Posterior vena cava (tissue), 2 donors: ENCODE measurements at regions not wholly inside any gene's neighbourhood (a gene's known extent, or its start where the extent isn't known, plus 50 kb on each side); places are given as distances from the start of the nearest gene placed in this dataset.
A peak's percentile ranks its signal among the peaks of the same experiment; 100 is the strongest.
"Not testable (repeated sequence)": the region's sequence is repeated elsewhere in the genome, so short reads cannot be mapped to it uniquely, and the experiment has no call there.

Experiments
- DNase-seq: peaks from one replicate; pipeline ENCODE4 v3.0.0-alpha.2; 2020; ENCODE audit warnings: low spot score
- intact Hi-C, 2 donors: fragments of 100-400 bp; cut with DNase I; formaldehyde crosslinking; loops; one replicate each; pipeline versions ENCODE4 v1.14.1 to v1.14.2; 2022 to 2023
- donor health status: DM: yes; HTN: yes; CAD: no.
- donor health status: DM: yes; HTN: yes; CAD: no.

DNA sequence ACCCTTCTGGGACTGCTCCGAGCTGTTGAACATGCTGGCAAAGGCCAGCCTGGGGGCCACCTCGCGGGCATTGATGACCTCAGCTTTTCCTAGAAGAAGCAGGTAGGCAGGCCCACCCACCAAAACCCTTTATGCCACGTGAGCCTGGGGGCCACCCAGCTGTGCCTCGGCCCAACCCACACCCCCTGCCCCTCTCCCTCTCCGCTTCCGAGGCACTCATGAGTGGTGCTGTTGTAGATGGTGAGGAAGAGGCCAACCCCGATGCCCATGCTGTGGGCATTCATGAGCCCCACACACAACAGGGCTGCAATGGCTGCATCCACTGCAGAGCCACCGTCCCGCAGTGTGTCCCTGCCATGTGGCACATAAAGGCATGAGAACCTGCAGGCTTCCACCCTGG, 118.6 kb upstream of the DGCR6 start:
- peak; percentile 52 for DNase-seq
- intact Hi-C loops: not testable (repeated sequence)

DNA sequence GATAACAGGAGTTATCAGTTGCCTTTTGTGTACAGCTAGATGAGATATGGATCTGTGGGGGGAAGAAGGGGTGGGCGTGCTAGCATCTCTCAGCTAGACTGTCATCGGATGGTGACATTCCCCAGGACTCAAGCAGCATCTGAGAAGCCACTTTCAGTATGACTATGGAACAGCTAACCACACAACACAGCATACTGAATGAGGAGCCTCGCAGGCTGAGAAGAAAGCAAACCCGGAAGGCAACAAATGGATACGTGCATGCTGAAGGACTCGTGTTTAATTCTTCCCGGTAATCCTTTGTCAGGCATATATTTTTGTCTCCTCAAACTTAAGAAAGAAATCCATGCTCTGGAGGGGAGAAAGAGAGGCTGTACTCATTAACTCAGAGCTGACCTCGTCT, 95.7 kb upstream of the DGCR6 start:
- DNase-seq, intact Hi-C loops: not testable (repeated sequence)

DNA sequence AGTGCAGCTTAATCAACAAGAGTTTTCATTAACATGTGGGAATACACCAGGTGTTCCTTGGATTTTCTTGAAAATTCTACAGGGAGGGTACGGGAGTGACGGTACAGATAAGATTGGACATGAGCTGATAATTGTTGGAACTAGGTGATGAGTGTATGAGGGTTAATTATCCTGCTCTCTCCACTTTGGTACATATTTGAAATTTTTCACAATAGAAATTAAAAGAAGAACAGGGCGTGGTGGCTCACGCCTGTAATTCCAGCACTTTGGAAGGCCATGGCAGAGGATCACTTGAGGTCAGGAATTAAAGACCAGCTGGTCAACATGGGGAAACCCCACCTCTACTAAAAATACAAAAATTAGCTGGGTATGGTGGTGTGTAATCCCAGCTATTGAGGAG, 87.1 kb upstream of the DGCR6 start:
- intact Hi-C loops, DNase-seq: not testable (repeated sequence)
